Fibroblast of lung (primary cell): ENCODE measurements at regions not wholly inside any gene's neighbourhood (a gene's known extent, or its start where the extent isn't known, plus 50 kb on each side); places are given as distances from the start of the nearest gene placed in this dataset.

ENCODE experiments used
- DNase-seq, 2 donors: peaks; one replicate each; pipeline versions ENCODE4 v3.0.0 to v3.0.0-alpha.2; 2010; ENCODE audit warnings: low read depth in 2 of 2
- H2AFZ ChIP-seq: 2 replicates; pipeline ENCODE4 v1.5.1; 2012; ENCODE audit warnings: low read length, control low read depth, inconsistent platforms
- H3K27ac ChIP-seq: 2 replicates; pipeline ENCODE4 v1.5.1; 2011; ENCODE audit warnings: low read length, control low read depth; ENCODE audit not compliant: insufficient read depth
- H3K27me3 ChIP-seq: 2 replicates; pipeline ENCODE4 v1.5.1; 2011; ENCODE audit warnings: mild to moderate bottlenecking, low read length; ENCODE audit not compliant: control insufficient read depth, insufficient read depth
- H3K36me3 ChIP-seq: 2 replicates; pipeline ENCODE4 v1.5.1; 2011; ENCODE audit warnings: low read length; ENCODE audit not compliant: control insufficient read depth, insufficient read depth
- H3K4me1 ChIP-seq: 2 replicates; pipeline ENCODE4 v1.5.1; 2011; ENCODE audit warnings: low read length; ENCODE audit not compliant: control insufficient read depth, insufficient read depth; ENCODE audit errors: extremely low read depth
- H3K4me2 ChIP-seq: 2 replicates; pipeline ENCODE4 v1.5.1; 2011; ENCODE audit warnings: low read length, control low read depth; ENCODE audit not compliant: insufficient read depth; ENCODE audit errors: extremely low read depth
- H3K4me3 ChIP-seq, 4 experiments: fragments of 200-600 bp in 1 of 4; sonication (generic) in 1 of 4; replicated peaks in 1 of 4; 2 replicates each; pipeline ENCODE4 v1.5.1; 2011 to 2016; ENCODE audit warnings: low read length in 4 of 4, low read depth in 3 of 4, mild to moderate bottlenecking in 3 of 4, control low read depth in 2 of 4, inconsistent platforms in 1 of 4, mixed read lengths in 1 of 4; ENCODE audit not compliant: insufficient read depth in 1 of 4; ENCODE audit errors: control extremely low read depth in 1 of 4
- H3K79me2 ChIP-seq: 2 replicates; pipeline ENCODE4 v1.5.1; 2012; ENCODE audit warnings: mild to moderate bottlenecking, low read length, inconsistent platforms; ENCODE audit not compliant: control insufficient read depth, insufficient read depth
- H3K9ac ChIP-seq: 2 replicates; pipeline ENCODE4 v1.5.1; 2011; ENCODE audit warnings: mild to moderate bottlenecking, low read length, control low read depth; ENCODE audit not compliant: insufficient read depth
- H3K9me3 ChIP-seq: 2 replicates; pipeline ENCODE4 v1.5.1; 2012; ENCODE audit warnings: low read depth, low read length; ENCODE audit not compliant: control insufficient read depth, insufficient read depth
- H4K20me1 ChIP-seq: 2 replicates; pipeline ENCODE4 v1.5.1; 2011; ENCODE audit warnings: low read length; ENCODE audit not compliant: control insufficient read depth, insufficient read depth; ENCODE audit errors: extremely low read depth
- CTCF ChIP-seq, 2 donors: IDR thresholded peaks in 1 of 2; conservative IDR thresholded peaks in 1 of 2; 1 replicate in 1 of 2; 2 replicates in 1 of 2; pipeline ENCODE4 v1.5.1; 2011 to 2012; ENCODE audit warnings: low read length in 2 of 2, control low read depth in 1 of 2, inconsistent platforms in 1 of 2, low read depth in 1 of 2, mild to moderate bottlenecking in 1 of 2
- EZH2 ChIP-seq: IDR thresholded peaks from 2 replicates; pipeline ENCODE4 v1.5.1; 2012; ENCODE audit warnings: low read length, control low read depth, mild to moderate bottlenecking; ENCODE audit errors: missing control alignments

DNA sequence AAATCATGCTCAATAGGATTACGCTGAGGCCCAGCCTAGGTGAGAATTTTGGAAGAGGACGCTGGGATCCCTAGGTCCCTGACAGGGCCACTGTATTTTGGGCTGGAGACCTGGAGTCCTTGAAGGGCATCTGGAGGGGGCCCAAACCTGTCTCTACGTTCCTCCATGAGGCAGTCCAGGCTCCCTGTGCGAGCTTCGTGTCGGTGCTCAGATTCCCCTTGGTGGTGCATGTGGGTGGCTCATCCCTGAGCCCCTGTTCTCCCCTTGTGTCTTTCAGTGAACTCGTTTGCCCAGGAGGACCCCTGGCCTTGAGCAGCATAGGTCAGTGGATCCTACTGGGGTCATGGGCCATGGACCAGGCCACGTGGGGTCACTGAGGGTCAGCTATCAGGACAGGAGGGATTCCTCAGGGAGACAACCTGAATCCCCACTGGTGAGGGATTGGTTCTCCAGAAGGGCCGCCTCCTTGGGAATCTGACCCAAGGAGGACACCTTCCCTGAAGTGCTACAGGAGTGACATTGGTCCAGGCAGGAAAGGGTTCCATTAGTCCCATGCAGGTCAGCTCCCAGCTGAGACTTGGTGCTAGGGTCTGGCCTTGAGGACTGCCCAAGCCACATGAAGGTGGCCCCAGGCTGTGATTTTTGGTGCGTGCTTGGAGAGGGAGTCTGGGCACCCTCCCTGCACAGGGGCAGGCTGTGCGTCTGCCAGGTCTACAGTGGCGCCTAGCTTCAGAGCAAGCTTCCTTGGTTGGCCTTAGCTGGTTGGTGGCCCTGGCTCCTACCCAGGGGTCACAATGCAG, 229.8 kb downstream of the SNRPN start:
- Histone ChIP-seq H3K27ac (no peak overlapping the region), H3K79me2 (no peaks in the 10 kb centered on the region), H3K36me3 (no peaks in the 10 kb centered on the region), H3K9ac (no peak overlapping the region), H4K20me1 (no peaks in the 10 kb centered on the region), H2AFZ (no peak overlapping the region), H3K9me3 (no peaks in the 10 kb centered on the region), H3K4me2 (no peak overlapping the region), H3K4me3 (no peak overlapping the region), H3K27me3 (no peaks in the 10 kb centered on the region), H3K4me1 (no peaks in the 10 kb centered on the region)
- no peak for DNase-seq
- TF ChIP-seq CTCF (conservative IDR thresholded peaks at IDR 0.05 in 1 of 2, IDR thresholded peaks at IDR 0.05 in 1 of 2; ENCODE audit: low read depth in 1 of 2, low read length in 2 of 2) (no peak), EZH2 (no peak)

DNA sequence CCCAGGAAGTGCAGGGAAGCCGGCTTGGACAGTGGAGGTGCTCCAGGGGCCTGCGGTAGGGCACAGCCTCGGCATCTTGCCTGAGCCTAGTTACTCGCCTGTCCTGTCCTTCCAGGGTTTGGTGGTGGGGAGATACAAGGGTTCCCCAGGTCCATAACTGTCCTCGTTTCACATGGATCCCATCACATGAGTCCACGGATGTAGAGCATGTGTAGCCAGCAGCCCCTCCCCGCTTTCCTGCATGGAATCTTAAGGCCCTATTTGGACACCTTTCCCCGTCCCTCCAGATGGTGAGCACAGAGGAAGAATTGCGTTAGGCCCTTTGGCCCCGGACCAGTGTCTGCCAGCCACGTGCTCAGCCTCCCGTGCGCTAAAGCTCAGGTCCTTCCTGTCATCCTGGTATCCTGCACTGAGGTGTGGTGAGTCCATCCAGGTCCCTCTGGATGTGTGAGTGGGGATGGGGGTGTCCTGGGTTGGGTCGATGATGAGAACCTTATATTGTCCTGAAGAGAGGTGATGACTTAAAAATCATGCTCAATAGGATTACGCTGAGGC, 230.4 kb downstream of the SNRPN start:
- Histone ChIP-seq H3K27ac (no peak overlapping the region), H3K4me2 (no peak overlapping the region), H3K27me3 (no peaks in the 10 kb centered on the region), H3K79me2 (no peaks in the 10 kb centered on the region), H3K9me3 (no peaks in the 10 kb centered on the region), H4K20me1 (no peaks in the 10 kb centered on the region), H3K36me3 (no peaks in the 10 kb centered on the region), H2AFZ (no peak overlapping the region), H3K4me3 (no peak overlapping the region), H3K4me1 (no peaks in the 10 kb centered on the region), H3K9ac (no peak overlapping the region)
- no peak for TF ChIP-seq EZH2
- TF ChIP-seq CTCF (conservative IDR thresholded peaks at IDR 0.05 in 1 of 2, IDR thresholded peaks at IDR 0.05 in 1 of 2; ENCODE audit: low read depth in 1 of 2, low read length in 2 of 2): no peak
- no peak for DNase-seq

DNA sequence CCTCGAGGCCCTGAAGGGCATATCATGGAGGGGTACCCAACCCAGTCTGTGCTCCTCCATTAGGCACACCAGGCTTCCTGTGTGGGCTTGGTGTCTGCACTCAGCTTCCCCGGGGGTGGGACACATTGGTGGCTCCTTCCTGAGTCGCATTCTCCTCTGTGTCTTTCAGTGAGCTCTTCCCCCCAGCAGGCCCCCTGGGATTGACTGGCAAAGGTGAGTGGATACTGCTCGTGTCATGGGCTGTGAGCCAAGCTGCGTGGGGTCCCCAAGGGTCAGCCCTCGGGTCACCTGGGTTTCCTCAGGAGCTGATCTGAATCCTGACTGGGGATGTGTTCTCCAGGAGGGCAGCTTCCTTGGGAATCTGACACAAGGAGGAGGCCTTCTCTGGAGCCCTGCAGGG, 231.0 kb downstream of the SNRPN start:
- no peak overlapping the region for H3K4me3 ChIP-seq
- H3K9me3 ChIP-seq: no peaks in the 10 kb centered on the region

More for the DNA sequence above, 231.0 kb downstream of the SNRPN start:
- Histone ChIP-seq H3K4me2 (no peak overlapping the region), H2AFZ (no peak overlapping the region), H3K36me3 (no peaks in the 10 kb centered on the region), H4K20me1 (no peaks in the 10 kb centered on the region), H3K79me2 (no peaks in the 10 kb centered on the region), H3K9ac (no peak overlapping the region), H3K4me1 (no peaks in the 10 kb centered on the region), H3K27ac (no peak overlapping the region), H3K27me3 (no peaks in the 10 kb centered on the region)
- TF ChIP-seq EZH2 (no peak), CTCF (conservative IDR thresholded peaks at IDR 0.05 in 1 of 2, IDR thresholded peaks at IDR 0.05 in 1 of 2; ENCODE audit: low read depth in 1 of 2, low read length in 2 of 2) (no peak)
- no peak for DNase-seq
